ENCODE measurements at regions not wholly inside any gene's neighbourhood (a gene's known extent, or its start where the extent isn't known, plus 50 kb on each side); places are given as distances from the start of the nearest gene placed in this dataset.

GRCh38 chr4:156569535-156569934 lies 402.1 kb downstream of the PDGFC start:
- no peak for TF ChIP-seq CTCF (IDR thresholded peaks at IDR 0.05; ENCODE audit: borderline replicate concordance, control extremely low read depth, extremely low read depth, insufficient read depth, missing control alignments)
- DNase-seq (ENCODE audit: low spot score), result no peak
- in situ Hi-C loops (cut with MboI; ENCODE audit: low sequenced_read_pairs, unreplicated experiment), result no loop called here

- no peak for DNase-seq (ENCODE audit: low spot score)
- in situ Hi-C loops (cut with MboI; ENCODE audit: low sequenced_read_pairs, unreplicated experiment), result no loop called here
Measured at GRCh38 chr4:156568484-156568883, 403.1 kb downstream of the PDGFC start.

GRCh38 chr4:156568041-156568440 lies 403.6 kb downstream of the PDGFC start:
- DNase-seq (ENCODE audit: low spot score), result no peak
- in situ Hi-C loops (cut with MboI; ENCODE audit: low sequenced_read_pairs, unreplicated experiment), result no loop called here

More at GRCh38 chr4:156568484-156568883, 403.1 kb downstream of the PDGFC start:
- TF ChIP-seq CTCF (IDR thresholded peaks at IDR 0.05; ENCODE audit: borderline replicate concordance, control extremely low read depth, extremely low read depth, insufficient read depth, missing control alignments), result no peak

GRCh38 chr4:156560701-156561100 lies 410.9 kb downstream of the PDGFC start:
- TF ChIP-seq CTCF (IDR thresholded peaks at IDR 0.05; ENCODE audit: borderline replicate concordance, control extremely low read depth, extremely low read depth, insufficient read depth, missing control alignments), result no peak
- DNase-seq (ENCODE audit: low spot score), result no peak
- in situ Hi-C loops (cut with MboI; ENCODE audit: low sequenced_read_pairs, unreplicated experiment), result no loop called here

More at GRCh38 chr4:156568041-156568440, 403.6 kb downstream of the PDGFC start:
- TF ChIP-seq CTCF (IDR thresholded peaks at IDR 0.05; ENCODE audit: borderline replicate concordance, control extremely low read depth, extremely low read depth, insufficient read depth, missing control alignments), result no peak

- in situ Hi-C loops (cut with MboI; ENCODE audit: low sequenced_read_pairs, unreplicated experiment), result no loop called here
- DNase-seq (ENCODE audit: low spot score), result no peak
- TF ChIP-seq CTCF (IDR thresholded peaks at IDR 0.05; ENCODE audit: borderline replicate concordance, control extremely low read depth, extremely low read depth, insufficient read depth, missing control alignments), result no peak
Measured at GRCh38 chr4:156559346-156559745, 412.3 kb downstream of the PDGFC start.

GRCh38 chr4:156558373-156559025 lies 413.1 kb downstream of the PDGFC start:
- DNase-seq (ENCODE audit: low spot score), result no peak
- TF ChIP-seq CTCF (IDR thresholded peaks at IDR 0.05; ENCODE audit: borderline replicate concordance, control extremely low read depth, extremely low read depth, insufficient read depth, missing control alignments), result no peak
- in situ Hi-C loops (cut with MboI; ENCODE audit: low sequenced_read_pairs, unreplicated experiment), result no loop called here
